Fibroblast of skin of right quadriceps (primary cell): ENCODE measurements at regions not wholly inside any gene's neighbourhood (a gene's known extent, or its start where the extent isn't known, plus 50 kb on each side); places are given as distances from the start of the nearest gene placed in this dataset.

Experiments
- DNase-seq: peaks from one replicate; pipeline ENCODE4 v3.0.0-alpha.2; 2013

GRCh38 chr11:27904358-27905055 lies 203.4 kb downstream of the KIF18A start:
- DNase-seq, result peak; percentile 92

DNA sequence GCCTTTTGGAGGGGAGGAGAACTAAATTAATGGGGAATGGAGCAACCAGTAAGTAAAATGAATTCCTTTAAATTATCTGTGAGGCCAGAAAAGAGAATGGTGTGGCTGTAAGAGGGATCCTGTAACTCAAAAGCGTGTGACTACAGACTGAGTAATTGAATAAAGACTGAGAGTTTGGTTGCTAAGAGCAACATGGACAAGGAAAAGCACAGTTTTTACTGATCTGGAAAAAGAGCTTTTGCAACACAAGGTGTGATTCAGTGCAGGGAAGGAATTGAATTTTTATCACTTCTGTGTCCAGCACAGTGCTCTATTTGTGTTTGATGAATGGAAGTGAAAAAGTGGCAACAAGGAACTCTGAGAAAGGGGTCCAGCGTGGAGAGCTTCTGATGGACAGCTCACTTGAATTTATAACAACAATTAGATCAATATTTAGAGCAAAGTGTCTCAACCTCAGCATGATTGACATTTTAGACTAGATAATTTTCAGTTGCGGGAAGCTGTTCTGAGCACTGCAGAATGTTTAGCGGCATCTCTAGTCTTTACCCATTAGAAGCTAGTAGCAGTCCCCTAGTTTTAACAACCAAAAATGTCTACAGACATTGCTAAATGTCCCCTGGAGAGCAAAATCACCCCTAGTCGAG lies 202.8 kb upstream of the BDNF start:
- DNase-seq, result peak; percentile 85

- no peak for DNase-seq
These were observed 197.9 kb upstream of the BDNF start for GRCh38 chr11:27898166-27898565.

GRCh38 chr11:27896096-27896495 lies 195.8 kb upstream of the BDNF start:
- DNase-seq, result no peak

DNA sequence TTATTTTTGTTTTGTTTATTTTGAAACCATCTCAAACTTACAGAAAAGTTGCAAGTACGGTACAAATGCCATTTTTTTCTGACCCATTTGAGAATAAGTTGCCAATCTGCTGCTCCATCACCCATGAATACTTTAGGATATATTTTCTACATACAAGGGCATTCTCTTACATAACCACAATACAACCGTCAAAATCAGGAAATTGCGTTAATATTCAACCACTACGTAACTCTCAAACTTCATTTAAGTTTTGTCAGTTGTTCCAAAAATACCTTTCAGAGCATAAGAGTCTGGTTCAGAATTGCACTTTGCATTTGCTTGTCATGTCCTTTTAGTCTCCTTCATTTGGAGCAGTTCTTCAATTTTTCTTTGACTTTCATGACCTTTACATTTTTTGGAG lies 194.3 kb upstream of the BDNF start:
- DNase-seq, result no peak

- DNase-seq, result no peak
These were observed 186.6 kb upstream of the BDNF start for GRCh38 chr11:27886857-27887256.

DNA sequence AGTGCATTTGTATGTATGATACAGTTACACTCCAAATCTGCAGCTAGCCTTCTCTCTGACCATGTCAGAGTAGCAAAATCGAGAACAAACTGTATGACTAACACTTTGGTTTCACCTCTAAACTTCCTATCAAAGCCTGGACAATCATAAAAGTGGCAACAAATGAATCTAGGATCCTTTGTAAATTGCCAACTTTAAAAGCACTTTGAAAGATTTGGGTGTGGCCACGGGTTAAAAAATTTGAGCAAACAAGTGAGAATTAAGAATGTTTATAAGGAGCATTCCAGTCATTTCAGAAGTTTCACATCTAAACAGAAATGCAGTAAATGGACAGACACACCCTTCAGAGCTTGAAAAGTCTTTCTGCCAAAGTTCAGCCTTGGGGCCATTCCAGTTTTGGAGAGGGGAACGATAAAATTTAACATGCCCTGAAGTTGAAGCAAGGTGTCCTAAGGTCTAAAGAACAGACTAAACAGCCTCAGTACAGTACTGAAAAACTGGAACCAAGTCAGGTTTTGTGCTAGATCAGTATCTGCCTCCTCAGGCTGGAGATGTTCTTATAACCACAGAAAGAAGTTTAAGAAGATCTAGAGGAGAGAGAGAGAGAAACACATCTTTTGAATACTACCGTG lies 181.9 kb upstream of the BDNF start:
- no peak for DNase-seq

- DNase-seq, result peak; percentile 47
These were observed 175.8 kb upstream of the BDNF start for GRCh38 chr11:27875831-27876775.

DNA sequence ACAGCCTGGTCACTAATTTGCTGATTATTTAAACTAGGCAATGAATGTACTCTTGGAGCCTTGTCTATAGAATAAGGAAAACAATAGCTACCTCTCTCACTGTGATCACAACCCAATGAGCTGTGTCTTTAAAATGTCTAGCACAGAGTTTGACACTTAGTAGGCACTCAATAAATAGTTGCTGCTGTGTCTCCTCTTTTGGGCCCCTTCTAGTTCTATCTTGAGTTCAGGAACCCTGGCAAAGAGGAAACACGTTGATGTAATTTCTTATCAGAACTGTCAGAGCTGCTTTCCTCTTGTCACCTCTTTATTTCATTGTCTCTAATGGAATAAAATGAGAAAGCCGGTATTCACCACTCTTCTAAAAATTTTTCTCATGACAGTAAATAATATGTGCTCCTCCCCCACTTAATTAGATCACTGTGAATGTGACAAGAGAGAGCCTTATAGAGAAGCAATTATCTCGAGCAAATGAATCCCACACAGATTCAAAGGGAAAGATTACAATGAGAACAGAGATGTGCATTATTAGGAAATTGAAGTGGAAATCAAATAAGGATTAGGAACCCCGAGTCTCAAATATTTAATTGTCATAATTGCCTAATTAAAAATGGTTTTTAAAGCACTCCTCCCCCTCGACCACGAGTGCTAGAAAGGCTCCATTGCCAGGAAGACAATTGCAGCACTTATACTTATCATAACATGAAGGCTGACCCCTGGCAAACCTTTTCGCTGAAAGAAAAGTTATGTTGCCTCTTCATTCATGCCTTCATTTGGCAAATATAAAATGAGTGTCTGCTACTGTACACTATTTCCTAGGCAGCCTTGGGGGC lies 175.0 kb upstream of the BDNF start:
- DNase-seq, result no peak

DNA sequence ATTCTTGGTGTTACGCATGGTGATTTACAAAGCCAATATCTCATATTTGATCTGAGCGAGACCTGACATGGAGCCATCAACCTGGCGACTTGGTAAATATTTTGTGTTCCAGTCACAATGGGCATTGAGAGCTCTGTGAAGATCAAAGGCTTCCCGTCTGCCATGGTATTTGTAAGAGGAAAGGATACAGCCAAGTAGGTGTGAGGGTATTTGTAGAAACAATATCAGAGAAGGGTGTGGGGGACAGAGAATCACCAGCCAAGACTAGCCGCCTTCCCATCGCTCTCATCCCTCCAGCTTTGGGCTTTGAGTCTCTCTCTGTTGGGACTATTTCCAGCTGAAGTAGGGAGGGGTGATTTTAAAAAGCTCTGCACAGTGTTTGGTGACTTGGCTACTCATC lies 173.4 kb upstream of the BDNF start:
- DNase-seq, result no peak

GRCh38 chr11:27871056-27871455 lies 170.8 kb upstream of the BDNF start:
- no peak for DNase-seq

GRCh38 chr11:27869701-27870100 lies 169.4 kb upstream of the BDNF start:
- no peak for DNase-seq

DNA sequence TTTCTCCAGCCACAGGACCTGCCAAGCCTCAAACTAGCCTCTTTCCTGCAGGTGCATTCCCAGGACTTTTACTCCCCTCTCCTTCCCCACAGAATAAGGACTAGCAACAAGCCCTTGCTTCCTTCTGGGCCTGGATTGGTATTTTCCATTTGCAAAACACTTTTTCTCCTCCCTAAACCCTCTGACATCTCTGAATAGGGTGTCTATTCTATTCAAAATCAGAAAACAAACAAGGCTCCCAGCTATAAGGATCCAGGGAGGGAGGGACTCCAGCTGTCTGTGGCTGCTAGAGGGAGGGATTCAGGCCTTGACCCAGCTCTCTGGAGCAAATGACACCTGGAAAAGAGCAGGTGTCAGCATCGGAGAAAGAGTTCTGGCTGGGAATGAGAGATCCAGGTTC lies 168.5 kb upstream of the BDNF start:
- no peak for DNase-seq

DNA sequence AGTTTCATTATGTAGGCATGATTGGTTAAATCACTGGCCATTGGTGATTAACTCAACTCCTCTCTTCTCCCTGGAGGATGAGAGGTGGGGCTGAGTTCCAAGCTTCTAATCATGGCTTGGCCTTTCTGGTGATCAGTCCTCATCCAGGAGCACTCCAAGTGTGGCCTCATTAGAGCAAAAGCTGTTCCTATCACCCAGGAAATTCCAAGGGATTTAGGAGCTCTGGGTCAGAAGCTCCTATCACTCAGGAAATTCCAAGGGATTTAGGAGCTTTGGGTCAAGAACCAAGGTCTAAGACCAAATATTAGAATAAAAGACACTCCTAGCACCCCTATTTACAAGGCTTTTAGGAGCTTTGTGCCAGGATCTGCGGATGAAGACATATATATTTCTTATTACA lies 168.0 kb upstream of the BDNF start:
- DNase-seq, result no peak

DNA sequence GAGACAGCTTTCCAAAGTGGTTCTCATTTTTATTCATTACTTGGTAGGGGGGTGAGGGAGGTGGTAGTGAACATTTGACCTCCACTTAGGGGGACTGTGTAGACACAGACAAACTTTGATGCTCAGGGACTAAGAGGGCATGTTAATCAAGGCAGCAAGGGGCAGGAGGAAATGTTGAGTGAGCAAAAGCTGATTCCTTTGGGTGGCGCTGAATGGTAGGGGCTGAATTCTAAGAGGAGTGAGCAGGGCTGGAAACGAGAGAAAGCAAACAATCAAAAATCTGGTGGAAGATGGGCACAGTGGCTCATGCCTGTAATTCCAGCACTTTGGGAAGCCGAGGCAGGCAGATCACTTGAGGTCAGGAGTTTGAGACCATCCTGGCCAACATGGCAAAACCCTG lies 164.8 kb upstream of the BDNF start:
- DNase-seq, result no peak

- no peak for DNase-seq
These were observed 164.4 kb upstream of the BDNF start for GRCh38 chr11:27864611-27865010.

DNA sequence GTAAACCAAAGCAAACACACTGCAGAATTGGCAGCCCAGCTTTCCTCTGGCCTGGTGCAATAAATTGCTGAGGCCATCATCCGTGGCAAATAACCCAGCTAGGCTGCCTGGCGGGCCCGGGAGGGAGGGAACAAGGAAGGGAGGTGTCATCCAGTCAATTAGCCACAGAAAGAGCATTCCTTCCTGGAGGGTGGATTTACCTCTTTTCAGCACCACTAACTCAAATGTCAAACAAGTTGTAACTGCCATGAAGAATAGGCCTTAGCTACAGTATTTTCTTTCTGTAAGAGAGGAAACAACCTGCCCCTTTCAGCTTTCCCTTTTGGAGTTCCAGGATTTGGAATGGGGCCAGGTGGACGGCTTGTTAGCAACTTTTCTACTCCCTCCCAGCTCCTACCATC lies 163.8 kb upstream of the BDNF start:
- DNase-seq, result peak; percentile 52

DNA sequence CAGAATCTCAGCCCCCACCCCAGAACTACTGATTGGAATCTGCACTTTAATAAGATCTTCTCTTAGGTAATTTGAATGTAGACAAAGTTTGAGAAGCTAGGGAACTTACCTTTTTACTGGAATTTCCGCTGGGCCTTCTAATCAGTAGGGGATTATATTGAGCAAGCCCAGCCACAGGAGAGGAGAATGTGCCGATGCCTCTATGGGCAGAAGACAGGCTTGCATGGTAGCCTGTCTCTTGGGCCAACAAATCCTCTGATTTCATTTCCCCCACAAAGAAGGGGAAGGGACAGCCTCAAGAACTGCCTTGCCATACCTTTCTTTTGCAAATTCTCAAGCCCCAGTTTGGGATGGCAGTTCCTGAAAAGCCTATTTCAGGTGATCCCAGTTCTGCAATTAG lies 163.4 kb upstream of the BDNF start:
- no peak for DNase-seq

DNA sequence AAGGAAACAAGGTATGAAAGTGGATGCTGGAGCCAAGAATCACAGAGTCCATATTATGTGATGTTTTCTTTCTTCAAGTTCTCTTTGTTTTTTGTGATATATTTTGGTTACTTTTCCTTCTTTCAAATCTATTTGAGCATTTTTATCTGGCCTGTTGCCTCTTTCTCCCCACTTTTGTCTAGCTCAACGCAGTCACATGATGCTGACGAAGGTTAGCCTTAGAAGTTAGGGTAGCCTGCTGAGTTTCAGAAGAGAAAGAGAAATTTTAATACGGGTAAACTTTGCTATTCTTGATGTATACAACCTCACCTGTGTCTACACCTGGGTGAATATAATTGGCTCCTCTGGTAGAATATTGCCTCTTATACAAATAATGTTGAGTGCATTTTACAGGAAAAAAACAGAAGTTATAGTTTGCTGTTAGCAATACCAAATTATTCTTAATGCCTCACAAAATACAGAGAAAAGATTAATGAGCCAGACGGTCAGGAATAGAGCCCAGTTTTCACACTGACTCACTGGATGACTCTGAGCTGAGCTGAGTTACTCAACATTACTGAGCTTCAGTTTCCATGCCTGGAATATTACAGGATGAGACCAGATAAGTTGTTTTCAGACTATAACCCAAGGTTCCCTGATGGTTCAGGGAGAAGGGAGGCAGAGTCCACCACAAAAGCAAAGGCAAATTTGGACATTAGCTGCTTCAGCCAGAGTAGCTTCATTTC lies 161.6 kb upstream of the BDNF start:
- peak; percentile 93 for DNase-seq

- DNase-seq, result no peak
These were observed 160.6 kb upstream of the BDNF start for GRCh38 chr11:27860811-27861210.

- no peak for DNase-seq
These were observed 158.6 kb upstream of the BDNF start for GRCh38 chr11:27858866-27859265.

DNA sequence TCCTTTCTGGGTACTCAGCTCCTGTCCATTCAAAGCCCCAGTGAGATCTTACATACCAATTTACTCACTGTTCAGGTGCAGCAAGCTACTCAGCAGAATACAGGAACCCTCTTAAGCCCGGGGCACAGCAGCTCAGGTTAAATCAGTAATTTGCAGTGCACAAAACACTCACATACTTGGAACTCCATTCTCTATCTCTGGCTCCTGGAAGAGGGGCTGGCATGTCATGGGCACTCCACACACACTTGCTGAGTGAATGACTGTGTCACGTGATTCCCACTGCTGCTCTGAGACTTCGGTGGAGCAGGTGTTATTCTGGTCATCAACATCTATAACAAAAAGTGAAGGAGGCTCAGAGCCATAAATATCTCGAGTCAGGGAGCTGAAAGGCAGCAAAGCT lies 157.3 kb upstream of the BDNF start:
- no peak for DNase-seq
